ENCODE measurements at regions not wholly inside any gene's neighbourhood (a gene's known extent, or its start where the extent isn't known, plus 50 kb on each side); places are given as distances from the start of the nearest gene placed in this dataset.

GRCh38 chr5:93019896-93020295 lies 561.1 kb downstream of the NR2F1-AS1 start:
- Histone ChIP-seq H2AK5ac (ENCODE audit: low read depth, low read length) (no peak overlapping the region), H2BK15ac (ENCODE audit: low read length) (no peak overlapping the region), H3K4me2 (ENCODE audit: insufficient read depth, low read length, poor library complexity, severe bottlenecking) (no peak overlapping the region), H3K18ac (ENCODE audit: low read length) (no peak overlapping the region), H2AFZ (ENCODE audit: low read length) (no peak overlapping the region), H4K91ac (ENCODE audit: low read depth, low read length, poor library complexity) (no peak overlapping the region), H3K4me3 (ENCODE audit: low read length in 2 of 2) (no peak overlapping the region), H3K9ac (ENCODE audit: low read depth, low read length, poor library complexity) (no peak overlapping the region), H2BK12ac (ENCODE audit: low read length) (no peak overlapping the region), H3K27me3 (ENCODE audit: control insufficient read depth in 3 of 3, insufficient read depth in 3 of 3, low read depth in 1 of 3, low read length in 3 of 3) (no peaks in the 10 kb centered on the region), H2BK120ac (ENCODE audit: low read depth, low read length) (no peak overlapping the region), H2BK5ac (ENCODE audit: low read length) (no peak overlapping the region), H3K4me1 (ENCODE audit: control insufficient read depth in 2 of 2, insufficient read depth in 1 of 2, low read depth in 1 of 2, low read length in 2 of 2) (no peaks in the 10 kb centered on the region), H3K14ac (ENCODE audit: low read length) (no peak overlapping the region), H3K4ac (ENCODE audit: low read length) (no peak overlapping the region), H3K36me3 (replicated peaks in 1 of 2; ENCODE audit: control insufficient read depth in 2 of 2, insufficient read depth in 2 of 2, low read length in 2 of 2) (no peaks in the 10 kb centered on the region), H3K23ac (ENCODE audit: low read depth, low read length, poor library complexity) (no peak overlapping the region), H3K27ac (replicated peaks; ENCODE audit: low read length) (no peak overlapping the region), H3K9me3 (replicated peaks in 1 of 2; ENCODE audit: control insufficient read depth in 2 of 2, insufficient read depth in 1 of 2, low read depth in 1 of 2, low read length in 2 of 2) (no peaks in the 10 kb centered on the region), H4K8ac (ENCODE audit: low read depth, low read length) (no peak overlapping the region), H3K79me1 (ENCODE audit: low read depth, low read length) (no peaks in the 10 kb centered on the region)
- DNase-seq (ENCODE audit: low spot score): no peak
- no CpG with 5 or more reads among the region's 2 CpGs for WGBS, 2 donors (ENCODE audit: extremely low coverage in 2 of 2, insufficient read length in 2 of 2, insufficient replicate concordance in 1 of 2)

GRCh38 chr5:93018461-93018860 lies 562.6 kb downstream of the NR2F1-AS1 start:
- no peak for DNase-seq (ENCODE audit: low spot score)
- Histone ChIP-seq H4K91ac (ENCODE audit: low read depth, low read length, poor library complexity) (no peak overlapping the region), H3K27ac (replicated peaks; ENCODE audit: low read length) (no peak overlapping the region), H3K4me1 (ENCODE audit: control insufficient read depth in 2 of 2, insufficient read depth in 1 of 2, low read depth in 1 of 2, low read length in 2 of 2) (no peaks in the 10 kb centered on the region), H3K27me3 (ENCODE audit: control insufficient read depth in 3 of 3, insufficient read depth in 3 of 3, low read depth in 1 of 3, low read length in 3 of 3) (no peaks in the 10 kb centered on the region), H3K79me1 (ENCODE audit: low read depth, low read length) (no peaks in the 10 kb centered on the region), H2BK120ac (ENCODE audit: low read depth, low read length) (no peak overlapping the region), H2BK12ac (ENCODE audit: low read length) (no peak overlapping the region), H3K9me3 (replicated peaks in 1 of 2; ENCODE audit: control insufficient read depth in 2 of 2, insufficient read depth in 1 of 2, low read depth in 1 of 2, low read length in 2 of 2) (no peaks in the 10 kb centered on the region), H2AK5ac (ENCODE audit: low read depth, low read length) (no peak overlapping the region), H3K14ac (ENCODE audit: low read length) (no peak overlapping the region), H3K18ac (ENCODE audit: low read length) (no peak overlapping the region), H2BK15ac (ENCODE audit: low read length) (no peak overlapping the region), H2BK5ac (ENCODE audit: low read length) (no peak overlapping the region), H3K4ac (ENCODE audit: low read length) (no peak overlapping the region), H3K4me3 (ENCODE audit: low read length in 2 of 2) (no peak overlapping the region), H2AFZ (ENCODE audit: low read length) (no peak overlapping the region), H3K9ac (ENCODE audit: low read depth, low read length, poor library complexity) (no peak overlapping the region), H3K36me3 (replicated peaks in 1 of 2; ENCODE audit: control insufficient read depth in 2 of 2, insufficient read depth in 2 of 2, low read length in 2 of 2) (no peaks in the 10 kb centered on the region), H4K8ac (ENCODE audit: low read depth, low read length) (no peak overlapping the region), H3K23ac (ENCODE audit: low read depth, low read length, poor library complexity) (no peak overlapping the region), H3K4me2 (ENCODE audit: insufficient read depth, low read length, poor library complexity, severe bottlenecking) (no peak overlapping the region)

GRCh38 chr5:93017849-93018248 lies 563.2 kb downstream of the NR2F1-AS1 start:
- Histone ChIP-seq H3K23ac (ENCODE audit: low read depth, low read length, poor library complexity) (no peak overlapping the region), H2BK15ac (ENCODE audit: low read length) (no peak overlapping the region), H3K4me2 (ENCODE audit: insufficient read depth, low read length, poor library complexity, severe bottlenecking) (no peak overlapping the region), H3K9ac (ENCODE audit: low read depth, low read length, poor library complexity) (no peak overlapping the region), H3K9me3 (replicated peaks in 1 of 2; ENCODE audit: control insufficient read depth in 2 of 2, insufficient read depth in 1 of 2, low read depth in 1 of 2, low read length in 2 of 2) (no peaks in the 10 kb centered on the region), H4K8ac (ENCODE audit: low read depth, low read length) (no peak overlapping the region), H4K91ac (ENCODE audit: low read depth, low read length, poor library complexity) (no peak overlapping the region), H3K4me3 (ENCODE audit: low read length in 2 of 2) (no peak overlapping the region), H2BK5ac (ENCODE audit: low read length) (no peak overlapping the region), H2AFZ (ENCODE audit: low read length) (no peak overlapping the region), H3K27me3 (ENCODE audit: control insufficient read depth in 3 of 3, insufficient read depth in 3 of 3, low read depth in 1 of 3, low read length in 3 of 3) (no peaks in the 10 kb centered on the region), H2BK12ac (ENCODE audit: low read length) (no peak overlapping the region), H3K18ac (ENCODE audit: low read length) (no peak overlapping the region), H2BK120ac (ENCODE audit: low read depth, low read length) (no peak overlapping the region), H3K4ac (ENCODE audit: low read length) (no peak overlapping the region), H3K79me1 (ENCODE audit: low read depth, low read length) (no peaks in the 10 kb centered on the region), H2AK5ac (ENCODE audit: low read depth, low read length) (no peak overlapping the region), H3K14ac (ENCODE audit: low read length) (no peak overlapping the region), H3K4me1 (ENCODE audit: control insufficient read depth in 2 of 2, insufficient read depth in 1 of 2, low read depth in 1 of 2, low read length in 2 of 2) (no peaks in the 10 kb centered on the region), H3K27ac (replicated peaks; ENCODE audit: low read length) (no peak overlapping the region), H3K36me3 (replicated peaks in 1 of 2; ENCODE audit: control insufficient read depth in 2 of 2, insufficient read depth in 2 of 2, low read length in 2 of 2) (no peaks in the 10 kb centered on the region)
- no CpG with 5 or more reads among the region's 2 CpGs for WGBS, 2 donors (ENCODE audit: extremely low coverage in 2 of 2, insufficient read length in 2 of 2, insufficient replicate concordance in 1 of 2)
- DNase-seq (ENCODE audit: low spot score): no peak

- H3K36me3 ChIP-seq (replicated peaks in 1 of 2; ENCODE audit: control insufficient read depth in 2 of 2, insufficient read depth in 2 of 2, low read length in 2 of 2): no peaks in the 10 kb centered on the region
- H2AFZ ChIP-seq (ENCODE audit: low read length): no peak overlapping the region
- H3K4ac ChIP-seq (ENCODE audit: low read length): no peak overlapping the region
- no peaks in the 10 kb centered on the region for H3K79me1 ChIP-seq (ENCODE audit: low read depth, low read length)
- WGBS, 2 donors (ENCODE audit: extremely low coverage in 2 of 2, insufficient read length in 2 of 2, insufficient replicate concordance in 1 of 2): no CpG with 5 or more reads among the region's 1 CpG
- H4K8ac ChIP-seq (ENCODE audit: low read depth, low read length): no peak overlapping the region
- no peak overlapping the region for H3K27ac ChIP-seq (replicated peaks; ENCODE audit: low read length)
- no peak overlapping the region for H4K91ac ChIP-seq (ENCODE audit: low read depth, low read length, poor library complexity)
- H2BK15ac ChIP-seq (ENCODE audit: low read length): no peak overlapping the region
- no peak overlapping the region for H3K9ac ChIP-seq (ENCODE audit: low read depth, low read length, poor library complexity)
- H3K14ac ChIP-seq (ENCODE audit: low read length): no peak overlapping the region
- no peaks in the 10 kb centered on the region for H3K4me1 ChIP-seq (ENCODE audit: control insufficient read depth in 2 of 2, insufficient read depth in 1 of 2, low read depth in 1 of 2, low read length in 2 of 2)
- H3K23ac ChIP-seq (ENCODE audit: low read depth, low read length, poor library complexity): no peak overlapping the region
- no peak overlapping the region for H2BK12ac ChIP-seq (ENCODE audit: low read length)
- no peak for DNase-seq (ENCODE audit: low spot score)
- H2BK120ac ChIP-seq (ENCODE audit: low read depth, low read length): no peak overlapping the region
- H3K9me3 ChIP-seq (replicated peaks in 1 of 2; ENCODE audit: control insufficient read depth in 2 of 2, insufficient read depth in 1 of 2, low read depth in 1 of 2, low read length in 2 of 2): no peaks in the 10 kb centered on the region
- no peak overlapping the region for H3K4me3 ChIP-seq (ENCODE audit: low read length in 2 of 2)
- H3K4me2 ChIP-seq (ENCODE audit: insufficient read depth, low read length, poor library complexity, severe bottlenecking): no peak overlapping the region
- no peaks in the 10 kb centered on the region for H3K27me3 ChIP-seq (ENCODE audit: control insufficient read depth in 3 of 3, insufficient read depth in 3 of 3, low read depth in 1 of 3, low read length in 3 of 3)
- H2BK5ac ChIP-seq (ENCODE audit: low read length): no peak overlapping the region
- H3K18ac ChIP-seq (ENCODE audit: low read length): no peak overlapping the region
- H2AK5ac ChIP-seq (ENCODE audit: low read depth, low read length): no peak overlapping the region
Measured at GRCh38 chr5:93017376-93017775, 563.6 kb downstream of the NR2F1-AS1 start.

Data from neuronal stem cell (in vitro differentiated cells).